HFFc6 (cell line): ENCODE measurements at regions not wholly inside any gene's neighbourhood (a gene's known extent, or its start where the extent isn't known, plus 50 kb on each side); places are given as distances from the start of the nearest gene placed in this dataset.
A peak's percentile ranks its signal among the peaks of the same experiment; 100 is the strongest.
"Not testable (repeated sequence)": the region's sequence is repeated elsewhere in the genome, so short reads cannot be mapped to it uniquely, and the experiment has no call there.

ENCODE experiments used
- DNase-seq: peaks from one replicate; pipeline ENCODE4 v3.0.0-alpha.2; 2018
- H3K27ac Mint-ChIP-seq: 2 replicates; pipeline ENCODE4 v1.8.0; 2020; ENCODE audit warnings: mild to moderate bottlenecking, mixed read lengths
- H3K27me3 Mint-ChIP-seq: 2 replicates; pipeline ENCODE4 v1.8.0; 2021; ENCODE audit warnings: mild to moderate bottlenecking, moderate library complexity, mixed read lengths; ENCODE audit not compliant: insufficient read depth
- H3K36me3 Mint-ChIP-seq: 2 replicates; pipeline ENCODE4 v1.8.0; 2021; ENCODE audit warnings: low read depth, mixed read lengths
- H3K4me1 Mint-ChIP-seq: 2 replicates; pipeline ENCODE4 v1.8.0; 2020; ENCODE audit warnings: low read depth, mixed read lengths
- H3K4me3 Mint-ChIP-seq: 2 replicates; pipeline ENCODE4 v1.8.0; 2020; ENCODE audit warnings: mild to moderate bottlenecking, moderate library complexity, mixed read lengths
- H3K9me3 Mint-ChIP-seq: 2 replicates; pipeline ENCODE4 v1.8.0; 2020; ENCODE audit warnings: mild to moderate bottlenecking, mixed read lengths
- TF ChIP-seq, protein P1 (sequence below): fragments of 200-600 bp; sonication (generic); IDR thresholded peaks from 2 replicates; pipeline ENCODE4 v1.5.0; 2021; ENCODE audit warnings: antibody characterized with exemption, mild to moderate bottlenecking

DNA sequence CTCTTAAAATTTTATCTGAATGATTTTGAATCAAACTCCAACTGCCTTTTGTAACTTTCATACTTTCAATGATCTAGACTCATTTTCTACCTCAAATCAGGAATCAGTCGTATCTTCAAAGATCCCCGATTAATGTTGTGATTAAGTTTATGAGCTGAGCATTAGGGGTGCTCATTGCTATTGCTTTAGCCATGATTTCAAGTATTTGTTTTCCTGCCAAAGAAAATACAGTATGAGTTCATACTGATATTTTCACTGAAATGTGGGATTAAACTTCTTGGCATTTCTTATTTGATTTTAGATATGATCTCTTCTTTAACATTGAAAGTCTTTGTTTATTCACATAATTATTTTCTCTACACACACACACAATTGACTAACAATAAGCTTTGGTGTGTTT lies 785.6 kb downstream of the NTRK3 start:
- Mint-ChIP-seq H3K9me3 (no peaks in the 10 kb centered on the region; the same call in 1 of the 2 replicates), H3K4me1 (no peaks in the 10 kb centered on the region), H3K27ac (no peak overlapping the region), H3K27me3 (no peaks in the 10 kb centered on the region; the same call in 1 of the 2 replicates), H3K36me3 (no peaks in the 10 kb centered on the region; the same call in 1 of the 2 replicates), H3K4me3 (no peak overlapping the region)
- peak; percentile 3 for DNase-seq
- TF ChIP-seq, protein P1, sequence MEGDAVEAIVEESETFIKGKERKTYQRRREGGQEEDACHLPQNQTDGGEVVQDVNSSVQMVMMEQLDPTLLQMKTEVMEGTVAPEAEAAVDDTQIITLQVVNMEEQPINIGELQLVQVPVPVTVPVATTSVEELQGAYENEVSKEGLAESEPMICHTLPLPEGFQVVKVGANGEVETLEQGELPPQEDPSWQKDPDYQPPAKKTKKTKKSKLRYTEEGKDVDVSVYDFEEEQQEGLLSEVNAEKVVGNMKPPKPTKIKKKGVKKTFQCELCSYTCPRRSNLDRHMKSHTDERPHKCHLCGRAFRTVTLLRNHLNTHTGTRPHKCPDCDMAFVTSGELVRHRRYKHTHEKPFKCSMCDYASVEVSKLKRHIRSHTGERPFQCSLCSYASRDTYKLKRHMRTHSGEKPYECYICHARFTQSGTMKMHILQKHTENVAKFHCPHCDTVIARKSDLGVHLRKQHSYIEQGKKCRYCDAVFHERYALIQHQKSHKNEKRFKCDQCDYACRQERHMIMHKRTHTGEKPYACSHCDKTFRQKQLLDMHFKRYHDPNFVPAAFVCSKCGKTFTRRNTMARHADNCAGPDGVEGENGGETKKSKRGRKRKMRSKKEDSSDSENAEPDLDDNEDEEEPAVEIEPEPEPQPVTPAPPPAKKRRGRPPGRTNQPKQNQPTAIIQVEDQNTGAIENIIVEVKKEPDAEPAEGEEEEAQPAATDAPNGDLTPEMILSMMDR, result no peak

GRCh38 chr15:87463956-87464355 lies 792.6 kb downstream of the NTRK3 start:
- DNase-seq, H3K4me1 Mint-ChIP-seq, H3K27ac Mint-ChIP-seq, H3K4me3 Mint-ChIP-seq, H3K36me3 Mint-ChIP-seq, H3K9me3 Mint-ChIP-seq, H3K27me3 Mint-ChIP-seq: not testable (repeated sequence)

DNA sequence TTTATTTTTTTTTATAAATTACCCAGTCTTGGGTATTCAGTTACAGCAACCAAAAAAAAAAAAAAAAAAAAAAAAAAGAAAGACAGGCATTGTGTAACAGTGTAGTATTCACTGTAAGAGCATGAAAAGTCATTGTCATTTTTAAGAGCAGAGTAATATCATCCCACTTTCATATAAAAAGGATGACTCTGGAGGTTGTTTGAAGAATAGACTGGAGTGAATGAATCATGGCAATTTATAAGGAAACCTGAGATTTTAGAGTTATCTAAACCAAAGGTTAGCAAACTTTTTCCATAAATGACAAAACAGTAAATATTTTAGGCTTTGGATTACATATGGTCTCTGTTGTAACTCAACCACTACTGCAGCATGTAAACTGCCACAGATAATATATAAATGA lies 794.9 kb downstream of the NTRK3 start:
- Mint-ChIP-seq H3K27me3 (no peaks in the 10 kb centered on the region), H3K4me1 (no peaks in the 10 kb centered on the region; the same call in 1 of the 2 replicates), H3K4me3 (no peak overlapping the region), H3K27ac (no peak overlapping the region), H3K9me3 (no peaks in the 10 kb centered on the region), H3K36me3 (no peaks in the 10 kb centered on the region; the same call in 1 of the 2 replicates)
- TF ChIP-seq, protein P1, result no peak
- DNase-seq, result peak; percentile 28

- no peak for DNase-seq
- no peaks in the 10 kb centered on the region for H3K36me3 Mint-ChIP-seq
- no peaks in the 10 kb centered on the region for H3K9me3 Mint-ChIP-seq
- no peaks in the 10 kb centered on the region for H3K27me3 Mint-ChIP-seq
- no peak overlapping the region for H3K4me3 Mint-ChIP-seq
- TF ChIP-seq, protein P1, result no peak
- H3K27ac Mint-ChIP-seq, result no peak overlapping the region
- no peaks in the 10 kb centered on the region; the same call in 1 of the 2 replicates for H3K4me1 Mint-ChIP-seq
Observed at GRCh38 chr15:87454860-87455259, 801.7 kb downstream of the NTRK3 start.

DNA sequence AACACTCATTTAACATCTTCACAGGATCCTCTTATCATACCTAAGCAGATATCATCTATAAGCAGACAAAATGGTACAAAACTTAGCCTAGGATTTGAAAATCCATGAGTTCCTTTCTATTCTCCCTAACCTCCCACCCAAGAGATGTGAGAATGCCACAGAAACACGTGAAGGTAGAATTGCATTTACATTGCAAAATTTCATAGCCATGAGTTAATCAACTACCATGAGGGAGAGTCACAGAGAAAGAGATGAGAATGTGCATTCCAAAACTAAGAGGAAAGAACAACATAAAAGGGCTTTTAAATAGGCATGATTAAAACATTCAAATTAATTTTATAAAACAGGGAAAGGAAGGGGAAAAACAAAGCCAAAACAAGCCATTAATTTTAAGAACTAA lies 806.2 kb downstream of the NTRK3 start:
- H3K4me3 Mint-ChIP-seq, result no peak overlapping the region
- DNase-seq, result peak; percentile 2
- no peaks in the 10 kb centered on the region; the same call in 1 of the 2 replicates for H3K9me3 Mint-ChIP-seq
- H3K4me1 Mint-ChIP-seq, result no peaks in the 10 kb centered on the region; the same call in 1 of the 2 replicates
- no peaks in the 10 kb centered on the region for H3K27me3 Mint-ChIP-seq
- TF ChIP-seq, protein P1, result no peak
- H3K36me3 Mint-ChIP-seq, result no peaks in the 10 kb centered on the region
- H3K27ac Mint-ChIP-seq, result no peak overlapping the region

DNA sequence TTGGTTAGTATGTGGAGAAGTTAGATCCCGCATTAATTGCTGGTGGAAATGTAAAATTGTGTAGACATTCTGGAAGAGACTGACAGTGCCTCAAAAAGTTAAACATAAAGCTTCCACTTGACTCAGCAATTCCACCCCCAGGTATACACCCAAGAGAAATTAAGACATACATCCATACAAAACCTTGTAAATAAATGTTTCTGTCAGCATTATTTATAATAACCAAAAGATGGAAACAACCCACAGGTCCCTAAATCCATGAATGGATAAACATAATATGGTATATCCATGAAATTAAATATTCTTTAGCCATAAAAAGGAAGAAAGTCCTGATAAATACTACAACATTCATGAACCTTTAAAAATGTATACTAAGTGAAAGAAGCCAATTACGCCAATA lies 817.4 kb downstream of the NTRK3 start:
- no peak for DNase-seq
- Mint-ChIP-seq H3K9me3 (no peaks in the 10 kb centered on the region), H3K4me1 (no peaks in the 10 kb centered on the region), H3K27me3 (no peaks in the 10 kb centered on the region; the same call in 1 of the 2 replicates), H3K27ac (no peak overlapping the region), H3K36me3 (no peaks in the 10 kb centered on the region), H3K4me3 (no peak overlapping the region)
- TF ChIP-seq, protein P1, result no peak
